ENCODE measurements at regions not wholly inside any gene's neighbourhood (a gene's known extent, or its start where the extent isn't known, plus 50 kb on each side); places are given as distances from the start of the nearest gene placed in this dataset.

DNA sequence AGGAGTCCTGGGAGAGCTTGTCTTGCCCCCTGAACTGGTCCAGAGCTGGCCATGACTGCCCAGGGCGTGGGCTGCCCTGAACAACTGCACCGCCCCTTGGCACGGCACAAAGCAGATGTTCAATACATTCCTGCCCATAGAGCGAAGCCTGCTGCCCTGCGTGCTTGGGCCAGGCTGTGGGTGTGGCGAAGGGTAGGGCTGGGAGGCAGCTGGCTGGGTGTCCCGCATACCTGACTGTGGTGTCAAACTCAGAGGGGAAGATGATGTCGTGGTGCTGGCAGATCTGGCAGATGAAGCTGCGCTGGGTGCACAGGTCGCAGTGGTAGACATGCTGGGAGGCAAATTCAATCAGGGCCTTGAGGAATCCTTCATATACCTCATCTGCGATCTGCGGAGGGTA, 124.2 kb upstream of the SMURF2 start:
- no peak overlapping the region for H2AFZ ChIP-seq (ENCODE audit: low read depth, low read length)
- ChIA-PET CTCF (no interaction called here), POLR2A (no interaction called here)
- no peak overlapping the region for H3K9ac ChIP-seq (replicated peaks; ENCODE audit: extremely low read depth, insufficient read depth, low read length)
- FAIRE-seq (no peak), DNase-seq (ENCODE audit: low read depth, low spot score) (no peak)
- no peak overlapping the region for H3K27ac ChIP-seq (ENCODE audit: insufficient read depth, low read depth, low read length)
- no peaks in the 10 kb centered on the region for H3K79me2 ChIP-seq (ENCODE audit: control insufficient read depth, insufficient read depth, low read length)
- H3K4me2 ChIP-seq (ENCODE audit: insufficient read depth, low read length), result no peak overlapping the region
- dilution Hi-C loops (cut with MboI; ENCODE audit: extremely low pct_ligation_motif_present, low sequenced_read_pairs) (no loop called here), intact Hi-C loops (cut with micrococcal nuclease) (no loop called here)
- no peak for TF ChIP-seq EZH2 (IDR thresholded peaks at IDR 0.05; ENCODE audit: borderline replicate concordance, low read depth, low read length, severe bottlenecking)
- no peak for TF ChIP-seq JUN (IDR thresholded peaks at IDR 0.05; ENCODE audit: borderline replicate concordance, insufficient read depth, insufficient read length, low read depth)
- no peak for TF ChIP-seq CTCF (IDR thresholded peaks at IDR 0.05; ENCODE audit: extremely low read depth in 1 of 2, insufficient read depth in 1 of 2, low read depth in 1 of 2, low read length in 2 of 2)
- no peak for TF ChIP-seq MYC (IDR thresholded peaks at IDR 0.05; ENCODE audit: low read depth, low read length)
- no peak for TF ChIP-seq GATA2 (IDR thresholded peaks at IDR 0.05; ENCODE audit: insufficient read depth, insufficient read length, low read depth, low read length)
- TF ChIP-seq POLR2A (IDR thresholded peaks at IDR 0.05; ENCODE audit: low read depth, low read length), result no peak
- no peak for TF ChIP-seq MAX (IDR thresholded peaks at IDR 0.05; ENCODE audit: insufficient read depth, insufficient read length)
- TF ChIP-seq FOS (IDR thresholded peaks at IDR 0.05; ENCODE audit: borderline replicate concordance, insufficient read depth, low read length), result no peak
- no peak for TF ChIP-seq POLR2AphosphoS5 (IDR thresholded peaks at IDR 0.05; ENCODE audit: insufficient read depth, low read depth, low read length)
- H3K27me3 ChIP-seq (ENCODE audit: control insufficient read depth in 2 of 2, insufficient read depth in 2 of 2, low read length in 2 of 2), result no peaks in the 10 kb centered on the region
- H3K4me3 ChIP-seq (replicated peaks in 1 of 3; ENCODE audit: insufficient read depth in 1 of 3, low read depth in 1 of 3, low read length in 3 of 3), result no peak overlapping the region
- H3K9me3 ChIP-seq (replicated peaks; ENCODE audit: control insufficient read depth, insufficient read depth, low read length), result no peaks in the 10 kb centered on the region
- peaks cover 8% of the 10 kb centered on the region for H3K4me1 ChIP-seq (ENCODE audit: control insufficient read depth, extremely low read depth, insufficient read depth, low read length)
- no peaks in the 10 kb centered on the region for H3K9me1 ChIP-seq (replicated peaks; ENCODE audit: control insufficient read depth, extremely low read depth, insufficient read depth, low read length)
- no peaks in the 10 kb centered on the region for H4K20me1 ChIP-seq (replicated peaks; ENCODE audit: control insufficient read depth, extremely low read depth, insufficient read depth, low read length)
- no TSS peak for BruUV-seq (replicated peaks)
- peaks cover 0 to 7% of the 10 kb centered on the region in 2 experiments for H3K36me3 ChIP-seq (ENCODE audit: control insufficient read depth in 2 of 2, extremely low read depth in 1 of 2, insufficient read depth in 2 of 2, low read length in 2 of 2)

All from endothelial cell of umbilical vein (primary cell).